Tibial nerve (tissue), 4 donors: ENCODE measurements at regions not wholly inside any gene's neighbourhood (a gene's known extent, or its start where the extent isn't known, plus 50 kb on each side); places are given as distances from the start of the nearest gene placed in this dataset.

ENCODE experiments used
- DNase-seq, 2 donors: peaks; one replicate each; pipeline ENCODE4 v3.0.0-alpha.2; 2019; ENCODE audit warnings: low spot score in 2 of 2
- H3K27ac ChIP-seq, 4 donors: fragments of 200-600 bp; sonication (generic) in 3 of 4; one replicate each; pipeline ENCODE4 v1.5.1; 2017 to 2019; ENCODE audit warnings: mild to moderate bottlenecking in 1 of 4
- H3K27me3 ChIP-seq, 2 donors: fragments of 200-600 bp; sonication (generic) in 1 of 2; one replicate each; pipeline versions ENCODE4 v1.5.1 to v1.6.0; 2017 to 2019
- H3K36me3 ChIP-seq, 3 donors: fragments of 200-600 bp; sonication (generic); one replicate each; pipeline ENCODE4 v1.5.1; 2018 to 2019
- H3K4me1 ChIP-seq, 4 donors: fragments of 200-600 bp; sonication (generic) in 3 of 4; one replicate each; pipeline ENCODE4 v1.5.1; 2017 to 2019
- H3K4me3 ChIP-seq, 4 donors: fragments of 200-600 bp; sonication (generic) in 3 of 4; one replicate each; pipeline ENCODE4 v1.5.1; 2017 to 2019; ENCODE audit warnings: mild to moderate bottlenecking in 1 of 4, moderate library complexity in 1 of 4
- H3K9me3 ChIP-seq, 4 donors: fragments of 200-600 bp; sonication (generic) in 3 of 4; one replicate each; pipeline ENCODE4 v1.5.1; 2017 to 2019
- CTCF ChIP-seq, 5 experiments: fragments of 200-600 bp in 3 of 5; fragments of 450-650 bp in 2 of 5; sonication (generic) in 3 of 5; IDR thresholded peaks; one replicate each; pipeline ENCODE4 v1.5.1; 2016 to 2019; ENCODE audit warnings: antibody characterized with exemption in 5 of 5, mild to moderate bottlenecking in 3 of 5, moderate library complexity in 2 of 5
- EP300 ChIP-seq, 2 donors: sonication (generic); formaldehyde crosslinking; IDR thresholded peaks; one replicate each; pipeline ENCODE4 v1.6.1; 2017; ENCODE audit warnings: antibody characterized with exemption in 2 of 2, mild to moderate bottlenecking in 1 of 2
- POLR2A ChIP-seq, 2 donors: fragments of 450-650 bp; IDR thresholded peaks; one replicate each; pipeline ENCODE4 v1.6.1; 2017; ENCODE audit warnings: antibody characterized with exemption in 2 of 2, mild to moderate bottlenecking in 2 of 2, moderate library complexity in 2 of 2
- WGBS, 2 donors: methylation state at CpG; one replicate each; pipeline ENCODE4 v1.1.5; 2018; 5-methylcytosine and 5-hydroxymethylcytosine counted together

GRCh38 chr13:22770891-22771290 lies 409.9 kb upstream of the SGCG start:
- TF ChIP-seq EP300 (IDR thresholded peaks at IDR 0.05) (no peak), POLR2A (IDR thresholded peaks at IDR 0.05) (no peak), CTCF (IDR thresholded peaks at IDR 0.05) (no peak)

GRCh38 chr13:22773465-22773864 lies 407.3 kb upstream of the SGCG start:
- H3K4me1 ChIP-seq: no peaks in the 10 kb centered on the region
- no peaks in the 10 kb centered on the region for H3K9me3 ChIP-seq
- H3K27ac ChIP-seq: peak overlapping the region in 1 of 4 donors; percentile 14
- no peaks in the 10 kb centered on the region for H3K27me3 ChIP-seq
- TF ChIP-seq EP300 (IDR thresholded peaks at IDR 0.05) (no peak), CTCF (IDR thresholded peaks at IDR 0.05) (no peak), POLR2A (IDR thresholded peaks at IDR 0.05) (no peak)
- WGBS, 2 donors: 33 to 38% methylated on average over 3 of the region's 3 CpGs
- no peak overlapping the region for H3K4me3 ChIP-seq
- DNase-seq: no peak
- H3K36me3 ChIP-seq: no peaks in the 10 kb centered on the region

More at GRCh38 chr13:22770891-22771290, 409.9 kb upstream of the SGCG start:
- Histone ChIP-seq H3K4me1 (no peaks in the 10 kb centered on the region), H3K4me3 (no peak overlapping the region), H3K27ac (no peak overlapping the region), H3K27me3 (no peaks in the 10 kb centered on the region), H3K9me3 (no peaks in the 10 kb centered on the region), H3K36me3 (no peaks in the 10 kb centered on the region)
- 95 to 96% methylated on average over 21 to 23 of the region's 23 CpGs for WGBS, 2 donors
- DNase-seq: no peak

DNA sequence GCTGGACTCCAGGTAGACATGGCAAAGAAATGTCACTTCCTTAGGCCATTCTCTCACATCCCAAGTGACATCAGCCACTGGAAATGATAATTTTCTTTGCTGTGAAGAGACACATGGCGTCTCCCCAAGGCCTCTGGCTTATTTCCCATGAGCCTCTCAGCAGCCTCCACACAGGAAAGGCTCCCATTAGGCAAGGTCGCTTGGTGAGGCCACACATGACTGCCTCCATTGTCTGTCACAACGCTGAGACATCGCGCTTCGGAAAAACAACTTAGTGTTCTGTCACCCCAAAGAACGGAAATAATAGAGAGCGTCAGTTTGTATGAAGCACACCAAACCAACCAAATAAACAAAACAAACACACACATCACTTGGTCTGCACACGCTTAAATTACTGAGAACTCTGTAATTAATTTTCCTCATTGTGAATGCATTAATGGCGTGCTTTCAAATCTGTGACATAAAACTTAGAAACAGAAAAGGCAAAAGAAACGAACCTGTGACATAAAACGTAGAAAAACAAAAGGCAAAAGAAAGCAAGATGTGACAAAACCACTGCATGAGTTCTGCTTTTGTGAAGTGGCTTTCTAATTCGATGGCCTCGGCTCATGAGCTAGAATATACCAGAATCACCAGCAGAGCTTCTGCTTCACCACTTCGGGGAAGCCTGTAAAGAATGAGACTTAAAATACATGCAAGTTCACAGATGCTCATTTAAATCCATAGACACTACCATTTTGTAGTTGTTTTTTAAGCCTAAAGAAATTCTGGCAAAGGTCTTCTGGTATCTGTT lies 404.2 kb upstream of the SGCG start:
- WGBS, 2 donors: 66 to 67% methylated on average over 15 of the region's 15 CpGs
- H3K4me3 ChIP-seq: no peak overlapping the region
- no peaks in the 10 kb centered on the region for H3K9me3 ChIP-seq
- H3K27me3 ChIP-seq: no peaks in the 10 kb centered on the region
- no peak overlapping the region for H3K27ac ChIP-seq
- no peaks in the 10 kb centered on the region for H3K4me1 ChIP-seq
- H3K36me3 ChIP-seq: no peaks in the 10 kb centered on the region
- DNase-seq: no peak
- no peak for TF ChIP-seq CTCF (IDR thresholded peaks at IDR 0.05)
- no peak for TF ChIP-seq POLR2A (IDR thresholded peaks at IDR 0.05)
- no peak for TF ChIP-seq EP300 (IDR thresholded peaks at IDR 0.05)

DNA sequence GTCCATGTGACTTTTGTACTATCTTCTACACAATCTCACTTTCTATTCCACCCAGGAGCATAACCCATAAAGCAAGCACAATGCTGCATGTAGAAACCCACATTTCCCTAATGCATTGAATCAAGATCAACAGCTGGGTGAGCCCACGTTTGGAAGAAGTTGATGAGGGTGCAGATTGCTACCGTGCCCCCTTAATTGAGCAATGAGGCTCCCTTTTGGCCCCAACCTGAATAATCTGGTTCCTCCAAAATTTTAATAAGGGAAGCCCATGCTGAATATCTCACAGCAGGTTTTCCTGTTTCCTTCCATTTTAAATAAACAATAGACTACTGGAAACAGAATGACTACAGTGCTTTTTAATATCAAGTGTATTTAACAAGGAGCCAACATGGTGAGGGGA lies 403.6 kb upstream of the SGCG start:
- 62 to 67% methylated on average over 2 of the region's 2 CpGs for WGBS, 2 donors
- TF ChIP-seq POLR2A (IDR thresholded peaks at IDR 0.05) (no peak), CTCF (IDR thresholded peaks at IDR 0.05) (no peak), EP300 (IDR thresholded peaks at IDR 0.05) (no peak)
- no peak overlapping the region for H3K4me3 ChIP-seq
- H3K27me3 ChIP-seq: no peaks in the 10 kb centered on the region
- DNase-seq: no peak
- H3K36me3 ChIP-seq: no peaks in the 10 kb centered on the region
- no peaks in the 10 kb centered on the region for H3K9me3 ChIP-seq
- no peak overlapping the region for H3K27ac ChIP-seq
- H3K4me1 ChIP-seq: no peaks in the 10 kb centered on the region

DNA sequence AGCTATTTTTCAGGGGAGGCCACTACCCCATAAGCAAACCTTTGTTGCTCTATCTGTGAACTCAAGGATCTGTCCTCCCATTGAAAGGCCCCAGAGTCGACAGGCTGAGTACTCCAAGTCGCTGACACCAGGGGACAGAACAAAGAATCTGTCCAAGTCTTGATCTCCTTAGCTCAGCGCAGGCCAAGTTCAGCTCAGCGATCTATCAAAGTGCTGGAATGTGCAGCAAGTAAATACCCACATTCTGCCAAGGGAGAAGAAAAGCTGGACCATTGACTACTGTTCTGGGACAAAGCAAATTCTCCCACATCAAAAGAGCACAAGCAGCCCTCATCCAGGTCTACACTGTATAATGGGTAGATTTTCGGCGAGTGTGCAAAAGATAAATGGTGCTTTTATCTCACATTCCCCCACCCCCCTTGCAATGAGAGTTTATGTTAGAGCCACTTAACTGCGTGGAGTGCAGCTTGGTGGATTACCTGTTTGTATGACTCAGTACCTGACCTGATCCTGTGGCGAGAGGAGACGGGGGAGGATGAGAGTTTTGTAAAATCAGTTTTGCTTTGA lies 391.7 kb upstream of the SGCG start:
- Histone ChIP-seq H3K27ac (no peak overlapping the region), H3K27me3 (peaks cover 0 to 5% of the 10 kb centered on the region in 2 donors), H3K9me3 (no peaks in the 10 kb centered on the region), H3K4me3 (no peak overlapping the region), H3K4me1 (peaks cover 0 to 6% (median 2%) of the 10 kb centered on the region in 4 donors), H3K36me3 (no peaks in the 10 kb centered on the region)
- no peak for DNase-seq
- TF ChIP-seq CTCF (IDR thresholded peaks at IDR 0.05) (no peak), EP300 (IDR thresholded peaks at IDR 0.05) (no peak), POLR2A (IDR thresholded peaks at IDR 0.05) (no peak)
- 32 to 35% methylated on average over 9 of the region's 9 CpGs for WGBS, 2 donors
